Colonic mucosa (tissue), 4 donors: ENCODE measurements at regions not wholly inside any gene's neighbourhood (a gene's known extent, or its start where the extent isn't known, plus 50 kb on each side); places are given as distances from the start of the nearest gene placed in this dataset.

Experiments used
- DNase-seq: peaks from one replicate; pipeline ENCODE4 v3.0.0-alpha.2; 2020
- H3K27ac ChIP-seq: fragments of 200-600 bp; one replicate; pipeline ENCODE4 v1.8.0; 2021
- H3K27me3 ChIP-seq: fragments of 200-600 bp; one replicate; pipeline ENCODE4 v1.8.0; 2021
- H3K36me3 ChIP-seq: fragments of 200-600 bp; one replicate; pipeline ENCODE4 v1.8.0; 2021
- H3K4me1 ChIP-seq: fragments of 200-600 bp; one replicate; pipeline ENCODE4 v1.8.0; 2021; ENCODE audit warnings: mild to moderate bottlenecking
- H3K4me3 ChIP-seq: fragments of 200-600 bp; one replicate; pipeline ENCODE4 v1.8.0; 2021
- H3K9ac ChIP-seq, 2 donors: one replicate each; pipeline ENCODE4 v1.7.0; 2013; ENCODE audit warnings: control low read depth in 2 of 2, low read depth in 2 of 2, low read length in 2 of 2
- H3K9me3 ChIP-seq: fragments of 200-600 bp; one replicate; pipeline ENCODE4 v1.8.0; 2021
- intact Hi-C: fragments of 100-400 bp; cut with DNase I; formaldehyde crosslinking; loops from one replicate; pipeline ENCODE4 v1.14.1; 2022
- TF ChIP-seq, protein P1 (sequence below): fragments of 200-600 bp; IDR thresholded peaks from one replicate; pipeline ENCODE4 v1.8.0; 2022; ENCODE audit warnings: antibody characterized with exemption, mild to moderate bottlenecking
- donor health status: healthy.
- donor health status: DM: no; HTN: no; CAD: no.
- donor health status: DM: no; HTN: no; CAD: no.

DNA sequence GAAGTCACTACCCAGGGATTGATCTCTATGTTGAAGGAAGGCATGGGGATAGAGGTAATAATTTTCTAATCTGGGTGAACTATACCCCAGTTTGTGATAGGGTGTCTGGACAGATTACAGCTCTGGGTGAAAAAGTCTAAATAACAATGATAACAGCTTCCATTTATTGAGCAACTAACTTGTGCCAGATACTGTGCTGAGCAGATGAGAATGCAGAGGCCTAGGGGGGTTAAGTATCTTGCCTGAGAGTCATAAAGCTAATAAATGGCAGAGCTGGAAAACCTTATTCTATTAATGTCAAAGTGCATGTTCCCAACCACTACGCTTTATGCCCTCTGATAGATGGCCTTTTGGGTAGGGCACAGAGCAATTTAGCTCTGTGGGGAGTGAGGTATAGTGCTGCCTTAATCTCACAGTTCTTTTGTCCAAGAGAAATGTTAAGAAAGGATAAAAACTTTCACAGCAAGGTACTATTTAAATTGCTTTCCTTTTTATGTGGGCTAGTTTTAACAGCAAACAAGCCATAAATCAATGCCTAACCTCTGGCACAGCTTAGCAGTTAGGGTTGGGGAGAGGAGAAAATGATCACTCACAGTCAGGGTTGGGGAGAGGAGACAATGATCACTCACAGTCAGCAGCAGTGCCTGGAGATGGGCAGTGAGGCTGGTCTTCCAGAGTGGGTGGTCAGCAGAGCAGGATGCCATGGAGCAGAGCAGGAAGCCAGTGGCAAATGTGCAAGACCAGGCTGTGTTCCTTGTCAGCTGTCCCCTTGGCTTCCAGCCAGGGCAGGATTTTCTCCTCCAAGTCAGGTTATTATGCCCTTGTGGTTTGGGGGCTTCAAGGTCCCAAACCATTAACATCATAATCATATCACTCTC lies 187.0 kb downstream of the CARTPT start:
- Histone ChIP-seq H3K36me3 (no peaks in the 10 kb centered on the region), H3K4me1 (no peaks in the 10 kb centered on the region), H3K9me3 (no peaks in the 10 kb centered on the region), H3K9ac (no peak overlapping the region), H3K4me3 (no peak overlapping the region), H3K27me3 (no peaks in the 10 kb centered on the region), H3K27ac (no peak overlapping the region)
- DNase-seq: no peak
- intact Hi-C loops: no loop called here
- TF ChIP-seq, protein P1, sequence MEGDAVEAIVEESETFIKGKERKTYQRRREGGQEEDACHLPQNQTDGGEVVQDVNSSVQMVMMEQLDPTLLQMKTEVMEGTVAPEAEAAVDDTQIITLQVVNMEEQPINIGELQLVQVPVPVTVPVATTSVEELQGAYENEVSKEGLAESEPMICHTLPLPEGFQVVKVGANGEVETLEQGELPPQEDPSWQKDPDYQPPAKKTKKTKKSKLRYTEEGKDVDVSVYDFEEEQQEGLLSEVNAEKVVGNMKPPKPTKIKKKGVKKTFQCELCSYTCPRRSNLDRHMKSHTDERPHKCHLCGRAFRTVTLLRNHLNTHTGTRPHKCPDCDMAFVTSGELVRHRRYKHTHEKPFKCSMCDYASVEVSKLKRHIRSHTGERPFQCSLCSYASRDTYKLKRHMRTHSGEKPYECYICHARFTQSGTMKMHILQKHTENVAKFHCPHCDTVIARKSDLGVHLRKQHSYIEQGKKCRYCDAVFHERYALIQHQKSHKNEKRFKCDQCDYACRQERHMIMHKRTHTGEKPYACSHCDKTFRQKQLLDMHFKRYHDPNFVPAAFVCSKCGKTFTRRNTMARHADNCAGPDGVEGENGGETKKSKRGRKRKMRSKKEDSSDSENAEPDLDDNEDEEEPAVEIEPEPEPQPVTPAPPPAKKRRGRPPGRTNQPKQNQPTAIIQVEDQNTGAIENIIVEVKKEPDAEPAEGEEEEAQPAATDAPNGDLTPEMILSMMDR: no peak

DNA sequence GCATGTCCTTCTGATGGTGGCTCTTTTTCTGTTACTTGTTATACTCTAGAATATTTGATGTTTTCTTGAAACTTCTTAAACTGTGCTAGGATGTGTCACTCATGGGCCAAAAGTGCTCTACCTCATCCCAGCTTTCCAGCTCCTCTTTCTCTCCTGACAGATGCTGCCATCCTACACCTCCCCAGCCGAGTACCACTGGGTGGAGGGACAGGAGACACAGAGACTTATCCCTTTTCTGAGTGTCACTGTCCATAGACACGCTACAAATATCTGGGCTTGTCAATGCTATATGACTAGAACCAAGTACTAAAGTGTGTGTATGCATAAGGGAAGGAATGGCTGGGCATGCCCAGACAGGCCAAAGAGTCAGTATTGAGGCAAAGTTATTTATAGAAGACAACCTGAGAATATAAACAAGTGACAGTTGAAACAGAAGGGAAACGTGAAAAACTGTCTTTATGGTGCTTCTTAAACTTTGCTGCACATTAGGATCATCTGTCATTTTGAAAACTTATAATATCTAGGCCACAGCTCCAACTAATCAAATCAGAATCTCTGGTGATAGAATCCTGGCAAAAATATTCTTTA lies 188.0 kb downstream of the CARTPT start:
- Histone ChIP-seq H3K4me1 (no peaks in the 10 kb centered on the region), H3K4me3 (no peak overlapping the region), H3K9ac (no peak overlapping the region), H3K9me3 (no peaks in the 10 kb centered on the region), H3K27me3 (no peaks in the 10 kb centered on the region), H3K36me3 (no peaks in the 10 kb centered on the region), H3K27ac (no peak overlapping the region)
- TF ChIP-seq, protein P1: no peak
- intact Hi-C loops: no loop called here
- DNase-seq: no peak

DNA sequence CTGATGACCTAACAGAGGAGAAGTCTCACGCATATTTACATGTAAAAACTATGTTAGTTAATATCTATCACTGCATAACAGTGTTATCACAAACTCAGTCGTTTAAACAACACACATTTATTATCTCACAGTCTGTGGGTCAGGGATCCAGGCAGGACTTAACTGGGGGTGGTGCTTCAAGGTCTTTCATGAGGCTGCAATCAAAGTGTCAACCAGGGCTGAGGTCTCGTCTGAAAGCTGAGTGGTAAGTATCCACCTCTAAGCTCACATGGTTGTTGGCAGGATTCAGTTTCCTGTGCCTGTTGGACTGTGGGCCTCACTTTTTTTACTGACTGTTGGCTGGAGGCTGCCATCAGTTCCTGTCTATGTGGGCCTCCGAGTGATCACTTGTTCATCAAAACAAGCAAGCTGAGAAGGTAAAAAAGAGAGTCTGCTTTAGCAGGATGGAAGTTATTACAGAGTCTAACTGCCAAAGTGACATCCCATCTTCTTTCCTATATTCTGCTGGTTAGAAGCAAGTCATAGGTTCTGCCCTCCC lies 188.6 kb downstream of the CARTPT start:
- Histone ChIP-seq H3K9me3 (no peaks in the 10 kb centered on the region), H3K4me1 (no peaks in the 10 kb centered on the region), H3K4me3 (no peak overlapping the region), H3K27ac (no peak overlapping the region), H3K36me3 (no peaks in the 10 kb centered on the region), H3K9ac (no peak overlapping the region), H3K27me3 (no peaks in the 10 kb centered on the region)
- intact Hi-C loops: no loop called here
- TF ChIP-seq, protein P1: no peak
- DNase-seq: no peak

DNA sequence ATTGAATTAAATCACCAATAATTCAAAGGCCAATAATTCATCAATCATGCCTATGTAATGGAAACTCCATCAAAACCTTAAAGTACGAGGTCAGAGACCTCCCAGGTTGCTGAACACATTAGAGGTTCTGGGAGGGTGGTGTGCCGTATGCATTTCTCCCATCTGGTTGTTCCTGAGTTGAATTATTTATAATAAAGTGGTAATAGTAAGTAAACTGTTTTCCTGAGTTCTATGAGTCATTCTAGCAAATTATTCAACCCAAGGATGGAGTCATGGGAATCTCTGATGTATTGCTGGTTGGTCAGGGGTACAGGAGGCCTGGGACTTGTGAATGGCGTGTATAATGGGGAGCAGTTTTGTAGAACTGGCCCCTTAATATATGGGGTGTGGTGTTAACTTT lies 191.7 kb downstream of the CARTPT start:
- H3K4me1 ChIP-seq: no peaks in the 10 kb centered on the region
- intact Hi-C loops: no loop called here
- H3K9ac ChIP-seq: no peak overlapping the region
- no peaks in the 10 kb centered on the region for H3K27me3 ChIP-seq
- DNase-seq: no peak
- no peak overlapping the region for H3K4me3 ChIP-seq
- TF ChIP-seq, protein P1: no peak
- H3K36me3 ChIP-seq: no peaks in the 10 kb centered on the region
- no peak overlapping the region for H3K27ac ChIP-seq
- no peaks in the 10 kb centered on the region for H3K9me3 ChIP-seq

DNA sequence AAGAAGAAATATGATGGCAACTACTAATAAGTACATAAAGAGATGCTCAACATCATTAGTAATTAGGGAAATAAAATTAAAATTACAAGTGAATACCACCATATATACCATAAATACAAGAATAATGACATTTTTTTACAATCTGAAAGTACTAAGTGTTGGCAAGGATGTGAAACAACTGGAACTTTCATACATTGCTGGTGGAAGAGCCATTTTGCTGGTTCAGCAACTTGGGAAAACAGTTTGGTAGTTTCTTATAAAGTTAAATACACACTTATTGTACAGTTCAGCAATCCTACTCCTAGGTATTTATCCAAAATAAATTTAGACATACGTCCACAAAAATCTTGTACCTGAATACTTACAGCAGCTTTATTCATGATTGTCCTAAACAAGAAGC lies 192.9 kb downstream of the CARTPT start:
- no peak for DNase-seq
- TF ChIP-seq, protein P1: no peak
- no peak overlapping the region for H3K27ac ChIP-seq
- no peaks in the 10 kb centered on the region for H3K36me3 ChIP-seq
- H3K4me1 ChIP-seq: no peaks in the 10 kb centered on the region
- H3K27me3 ChIP-seq: no peaks in the 10 kb centered on the region
- H3K9ac ChIP-seq: no peak overlapping the region
- intact Hi-C loops: no loop called here
- no peak overlapping the region for H3K4me3 ChIP-seq
- no peaks in the 10 kb centered on the region for H3K9me3 ChIP-seq
